GM12892 (cell line): ENCODE measurements at regions not wholly inside any gene's neighbourhood (a gene's known extent, or its start where the extent isn't known, plus 50 kb on each side); places are given as distances from the start of the nearest gene placed in this dataset.
"Not testable (repeated sequence)": the region's sequence is repeated elsewhere in the genome, so short reads cannot be mapped to it uniquely, and the experiment has no call there.

Experiments
- DNase-seq: peaks from one replicate; pipeline ENCODE4 v3.0.0; 2011; ENCODE audit not compliant: insufficient read length
- FAIRE-seq: peaks from 2 replicates; lab custom pipeline; 2011; peaks lifted over from hg19 to GRCh38; lab: Jason Lieb, UNC
- POLR2A ChIP-seq: IDR thresholded peaks from 2 replicates; pipeline ENCODE4 v1.6.1; 2011; ENCODE audit warnings: low read depth, low read length, control low read depth
- POLR2AphosphoS5 ChIP-seq: IDR thresholded peaks from 2 replicates; pipeline ENCODE4 v1.6.1; 2011; ENCODE audit warnings: low read depth, low read length, control low read depth
- TAF1 ChIP-seq: IDR thresholded peaks from 2 replicates; pipeline ENCODE4 v1.6.1; 2011; ENCODE audit warnings: low read depth, mild to moderate bottlenecking, control low read depth, low read length, borderline replicate concordance

- TF ChIP-seq TAF1 = no peak
- no peak for TF ChIP-seq POLR2A
- TF ChIP-seq POLR2AphosphoS5 = no peak
- DNase-seq (no peak), FAIRE-seq (no peak)
These were observed 712.3 kb downstream of the C4orf33 start for GRCh38 chr4:129808242-129808641.

- no peak for TF ChIP-seq POLR2AphosphoS5
- TF ChIP-seq POLR2A = no peak
- TF ChIP-seq TAF1 = no peak
- DNase-seq (no peak), FAIRE-seq (no peak)
These were observed 725.1 kb downstream of the C4orf33 start for GRCh38 chr4:129821073-129821472.

GRCh38 chr4:129821963-129822362, 726.0 kb downstream of the C4orf33 start:
- FAIRE-seq = no peak

GRCh38 chr4:129822701-129823100, 726.7 kb downstream of the C4orf33 start:
- no peak for TF ChIP-seq POLR2AphosphoS5
- no peak for TF ChIP-seq TAF1
- DNase-seq (no peak), FAIRE-seq (no peak)

More at GRCh38 chr4:129821963-129822362, 726.0 kb downstream of the C4orf33 start:
- TF ChIP-seq POLR2A (no peak), TAF1 (no peak), POLR2AphosphoS5 (no peak)
- no peak for DNase-seq

- DNase-seq (no peak), FAIRE-seq (no peak)
These were observed 727.2 kb downstream of the C4orf33 start for GRCh38 chr4:129823105-129823504.

GRCh38 chr4:129829373-129829772, 733.4 kb downstream of the C4orf33 start:
- FAIRE-seq (no peak), DNase-seq (no peak)
- no peak for TF ChIP-seq TAF1
- no peak for TF ChIP-seq POLR2A
- no peak for TF ChIP-seq POLR2AphosphoS5

More at GRCh38 chr4:129823105-129823504, 727.2 kb downstream of the C4orf33 start:
- TF ChIP-seq TAF1 (no peak), POLR2AphosphoS5 (no peak), POLR2A (no peak)

- FAIRE-seq = no peak
- TF ChIP-seq POLR2AphosphoS5 (no peak), TAF1 (no peak), POLR2A (no peak)
- no peak for DNase-seq
These were observed 743.7 kb downstream of the C4orf33 start for GRCh38 chr4:129839687-129840086.

GRCh38 chr4:129842096-129842495, 746.1 kb downstream of the C4orf33 start:
- TF ChIP-seq TAF1 (no peak), POLR2AphosphoS5 (no peak), POLR2A (no peak)
- FAIRE-seq (no peak), DNase-seq (no peak)

GRCh38 chr4:129852434-129852833, 756.5 kb downstream of the C4orf33 start:
- no peak for FAIRE-seq
- DNase-seq = no peak

GRCh38 chr4:129853685-129854467, 757.9 kb downstream of the C4orf33 start:
- not testable (repeated sequence) for FAIRE-seq, DNase-seq

More at GRCh38 chr4:129852434-129852833, 756.5 kb downstream of the C4orf33 start:
- no peak for TF ChIP-seq POLR2A
- TF ChIP-seq TAF1 = no peak
- TF ChIP-seq POLR2AphosphoS5 = no peak

GRCh38 chr4:129862461-129862860, 766.5 kb downstream of the C4orf33 start:
- DNase-seq (no peak), FAIRE-seq (no peak)
- no peak for TF ChIP-seq TAF1
- no peak for TF ChIP-seq POLR2A

GRCh38 chr4:129863206-129863605, 767.3 kb downstream of the C4orf33 start:
- TF ChIP-seq POLR2A = no peak
- no peak for TF ChIP-seq POLR2AphosphoS5
- TF ChIP-seq TAF1 = no peak
- no peak for FAIRE-seq
- no peak for DNase-seq

GRCh38 chr4:129883996-129884395, 788.0 kb downstream of the C4orf33 start:
- DNase-seq = no peak
- no peak for FAIRE-seq
- no peak for TF ChIP-seq TAF1
- TF ChIP-seq POLR2A = no peak
- no peak for TF ChIP-seq POLR2AphosphoS5
